Smooth muscle cell of the brain vasculature (primary cell): ENCODE measurements at regions not wholly inside any gene's neighbourhood (a gene's known extent, or its start where the extent isn't known, plus 50 kb on each side); places are given as distances from the start of the nearest gene placed in this dataset.
"Not testable (repeated sequence)": the region's sequence is repeated elsewhere in the genome, so short reads cannot be mapped to it uniquely, and the experiment has no call there.

ENCODE experiments used
- DNase-seq: peaks from one replicate; pipeline ENCODE4 v3.0.0-alpha.2; 2012; ENCODE audit warnings: low read depth, low spot score

DNA sequence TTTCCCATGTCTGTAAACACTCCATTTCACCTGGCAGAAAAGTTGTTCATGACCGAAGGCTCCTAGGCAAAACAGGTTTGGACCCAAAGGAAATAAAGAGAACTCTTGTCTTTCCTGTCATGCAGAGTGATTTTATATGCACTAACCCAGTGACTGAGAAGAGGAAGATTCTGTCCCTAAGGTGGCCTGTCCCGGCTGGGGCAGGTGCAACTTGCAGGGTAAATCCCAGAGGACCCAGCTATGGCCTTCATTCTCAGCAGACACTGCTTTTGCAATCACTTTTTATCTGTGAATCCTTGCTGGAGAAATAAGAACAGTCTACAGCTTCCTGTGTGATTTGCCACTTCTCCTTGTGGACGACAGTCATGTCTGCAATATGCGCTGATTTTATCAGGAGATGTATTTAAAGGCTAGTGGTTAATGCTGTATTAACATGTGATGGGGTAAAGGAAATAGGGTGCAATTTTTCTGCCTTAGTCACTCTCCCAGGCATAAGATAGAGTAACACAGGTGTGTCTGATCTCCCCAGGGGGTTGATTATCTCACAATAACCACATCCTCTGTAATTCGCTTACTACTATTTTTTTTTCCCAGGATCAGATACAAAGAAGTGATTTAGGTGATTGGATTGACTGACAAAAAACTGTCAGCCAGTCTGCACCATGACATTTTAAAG lies 696.8 kb upstream of the SOX9 start:
- no peak for DNase-seq

DNA sequence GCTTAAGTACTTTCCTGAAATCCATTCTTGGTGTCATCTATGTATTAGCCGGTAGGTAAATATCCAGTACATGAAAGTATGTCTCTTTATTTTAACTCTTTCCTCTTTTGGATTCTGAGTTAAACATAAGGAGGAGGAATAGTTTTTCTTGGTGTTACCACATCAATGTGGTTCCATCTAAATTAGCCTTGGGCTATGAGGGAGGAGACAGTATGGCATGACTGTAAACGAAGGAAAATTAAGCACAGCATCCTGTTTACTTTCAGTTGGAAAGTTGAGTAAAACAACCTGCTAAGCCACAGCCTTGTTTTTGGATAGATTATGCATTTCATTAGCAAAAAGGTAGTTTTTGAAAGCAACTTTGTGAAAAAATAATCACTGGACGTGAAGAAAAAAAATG lies 693.0 kb upstream of the SOX9 start:
- no peak for DNase-seq

DNA sequence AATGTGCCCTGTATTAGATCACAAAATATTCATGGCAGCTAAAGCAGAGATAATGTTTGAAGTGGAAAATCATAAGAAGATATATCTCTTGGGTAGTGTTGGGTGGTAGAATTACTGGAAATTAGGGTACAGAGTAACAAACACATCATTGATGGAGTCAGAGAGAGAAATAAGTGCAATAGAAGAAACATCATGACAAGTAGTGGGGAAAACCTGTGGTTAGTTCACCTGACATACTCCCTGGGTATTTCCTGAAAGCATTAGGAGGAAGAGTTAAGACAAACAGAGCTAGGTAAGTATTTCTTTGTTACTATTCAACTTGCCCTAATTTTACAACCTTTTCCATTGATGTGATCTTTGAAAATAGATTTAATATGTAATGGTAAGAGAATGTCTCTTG lies 691.9 kb upstream of the SOX9 start:
- DNase-seq = no peak

DNA sequence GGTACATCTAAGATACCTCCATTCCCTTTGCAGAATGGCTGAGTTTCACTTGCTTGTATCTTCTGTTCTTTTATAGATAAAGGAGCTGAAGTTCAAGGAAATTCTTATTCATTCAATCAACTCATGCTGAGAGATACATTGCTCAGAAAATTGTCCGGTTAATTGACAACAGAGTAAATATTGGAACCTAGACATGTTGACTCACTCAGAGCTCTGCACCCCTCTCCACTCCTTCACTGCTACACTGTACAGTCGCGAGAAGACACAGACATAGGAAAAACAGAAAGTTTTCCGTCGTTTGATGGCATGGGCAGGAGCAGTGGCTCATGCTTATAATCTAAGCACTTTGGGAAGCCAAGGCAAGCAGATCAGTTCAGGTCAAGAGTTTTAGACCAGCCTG lies 690.5 kb upstream of the SOX9 start:
- no peak for DNase-seq

DNA sequence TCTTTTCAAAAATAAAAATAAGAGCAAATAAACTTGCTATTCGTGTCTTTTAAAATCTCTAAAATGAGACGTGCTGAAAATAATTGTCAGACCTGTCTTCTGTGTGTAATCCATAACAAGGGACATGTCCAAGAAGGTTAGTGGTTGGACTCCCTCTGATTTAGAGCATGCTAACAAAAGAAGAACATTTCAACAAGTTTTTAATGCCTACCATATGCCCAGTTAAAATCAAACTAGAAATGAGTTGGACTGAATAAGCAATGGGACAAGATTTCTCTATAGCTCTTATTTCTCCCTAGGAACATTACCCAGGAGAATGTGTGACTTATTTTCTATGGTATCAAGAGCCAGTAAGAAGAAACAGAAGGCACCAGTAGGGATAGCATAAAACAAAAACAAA lies 689.7 kb upstream of the SOX9 start:
- no peak for DNase-seq

DNA sequence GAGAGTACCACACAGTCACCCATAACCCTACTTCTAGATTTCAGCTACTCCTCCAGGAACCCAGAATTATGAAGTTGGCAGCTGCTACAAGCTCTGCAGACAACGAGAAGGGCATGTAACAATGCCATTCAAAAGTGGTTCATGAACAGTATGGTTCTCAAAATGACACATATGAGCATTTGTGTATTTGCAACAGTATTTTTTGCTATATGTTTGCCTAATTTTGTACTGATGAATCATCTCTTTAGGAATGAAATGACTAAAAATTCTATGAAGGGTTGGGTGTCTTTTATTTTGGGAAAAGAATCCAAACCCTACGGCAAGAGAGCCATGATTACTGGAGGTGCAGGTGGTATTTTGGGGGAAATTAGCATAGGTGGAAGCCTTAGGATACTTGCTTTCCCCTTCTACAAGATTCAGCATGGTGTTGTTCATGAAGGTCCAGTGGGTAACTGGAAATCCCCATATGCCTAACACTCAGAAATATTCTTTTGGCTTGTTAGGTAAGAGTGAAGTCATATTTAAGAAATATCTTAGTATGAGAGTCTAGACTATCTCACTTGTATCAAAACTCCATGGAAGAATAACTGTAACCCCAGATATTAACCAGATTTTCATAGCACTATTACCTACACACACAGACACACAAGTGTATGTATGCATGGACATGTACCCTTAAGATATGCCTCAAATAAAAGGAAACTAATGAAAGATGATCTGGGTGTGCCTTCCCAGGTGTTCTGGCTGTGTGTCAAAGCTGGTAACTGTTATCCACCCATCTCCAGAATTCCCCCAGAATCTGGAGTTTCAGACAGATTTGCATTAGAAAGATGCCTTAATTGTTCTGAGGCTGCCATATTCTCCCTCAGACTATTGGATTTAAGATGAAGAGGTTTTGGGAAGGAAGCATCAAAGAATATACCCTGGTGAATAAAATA lies 688.2 kb upstream of the SOX9 start:
- DNase-seq = no peak

DNA sequence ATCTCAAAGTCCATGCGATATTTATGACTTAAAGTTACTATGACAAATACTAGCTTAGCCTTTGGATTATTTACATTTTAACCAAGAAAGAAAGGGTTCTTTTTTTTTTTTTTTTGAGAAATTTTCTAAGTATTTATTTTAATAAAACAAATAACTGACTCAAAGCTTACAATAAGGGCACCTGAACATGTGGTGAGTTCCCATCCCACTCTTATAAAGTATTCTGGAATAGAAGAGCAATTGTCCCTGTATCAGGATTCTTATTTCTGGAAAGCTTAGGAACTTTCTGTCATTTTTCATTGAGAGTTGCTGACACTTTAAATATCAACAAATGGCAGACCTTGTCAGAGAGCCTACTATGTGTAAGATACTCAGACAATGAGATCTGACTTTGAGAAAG lies 686.1 kb upstream of the SOX9 start:
- DNase-seq = no peak

DNA sequence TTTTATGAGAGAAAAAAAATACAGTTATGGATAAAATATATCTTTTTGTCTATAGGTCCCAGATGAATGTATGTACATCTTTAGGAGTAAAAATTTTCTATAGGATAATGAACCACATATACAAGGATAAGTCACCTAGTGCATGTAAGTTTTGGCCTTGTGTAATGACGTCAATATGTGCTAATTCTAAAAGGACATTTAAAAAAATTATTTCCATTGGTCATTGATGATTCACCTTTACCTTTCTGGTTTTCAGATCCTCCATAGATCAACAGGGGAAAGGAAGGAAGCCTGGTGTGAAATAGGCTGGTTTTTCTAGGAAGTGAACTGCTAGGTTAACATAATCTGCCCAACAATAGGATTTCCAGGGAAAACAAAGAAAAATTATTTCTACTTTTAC lies 684.3 kb upstream of the SOX9 start:
- no peak for DNase-seq

DNA sequence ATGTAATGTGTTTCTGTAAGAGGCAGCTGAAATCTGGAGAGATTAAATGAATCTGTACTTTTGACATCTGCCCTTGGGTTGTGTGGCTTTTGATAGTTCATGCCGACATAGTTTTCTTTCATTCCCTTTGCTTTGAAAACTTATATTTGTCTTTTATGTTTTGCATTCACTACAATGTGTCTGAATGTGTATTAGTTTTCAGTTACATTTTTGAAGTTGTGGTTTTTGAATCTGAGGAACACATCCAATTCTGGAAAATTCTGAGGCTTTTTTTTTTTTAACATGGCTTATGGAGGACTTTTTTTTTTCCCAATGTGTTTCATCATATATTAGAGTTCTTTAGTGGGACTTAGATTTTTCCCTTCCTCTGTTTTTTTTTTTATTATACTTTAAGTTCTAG lies 683.7 kb upstream of the SOX9 start:
- DNase-seq = no peak

DNA sequence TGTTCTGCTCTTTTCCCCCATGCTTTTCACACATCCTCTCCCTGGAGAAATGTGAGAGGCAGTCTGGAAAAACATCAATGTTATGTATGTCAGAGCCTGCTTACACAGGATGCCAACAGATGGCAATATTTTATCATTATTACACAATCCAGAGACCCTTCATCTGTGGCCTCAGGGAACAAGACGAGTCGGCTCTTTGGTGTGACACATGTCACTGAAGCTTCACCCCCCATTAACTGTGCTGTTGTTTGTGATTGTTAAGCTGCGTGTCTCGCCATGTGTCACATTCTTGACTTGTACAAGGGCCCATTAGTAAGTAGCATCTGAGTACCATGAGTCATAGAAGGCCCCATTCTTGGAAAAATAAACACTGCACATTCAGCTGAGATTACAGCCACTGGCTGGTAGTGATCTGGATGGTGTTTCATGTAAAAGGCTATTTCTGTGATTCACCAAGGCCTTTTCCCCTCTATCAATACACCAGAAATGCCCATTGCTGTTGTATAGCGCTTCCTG lies 682.1 kb upstream of the SOX9 start:
- peak; percentile 77 for DNase-seq

DNA sequence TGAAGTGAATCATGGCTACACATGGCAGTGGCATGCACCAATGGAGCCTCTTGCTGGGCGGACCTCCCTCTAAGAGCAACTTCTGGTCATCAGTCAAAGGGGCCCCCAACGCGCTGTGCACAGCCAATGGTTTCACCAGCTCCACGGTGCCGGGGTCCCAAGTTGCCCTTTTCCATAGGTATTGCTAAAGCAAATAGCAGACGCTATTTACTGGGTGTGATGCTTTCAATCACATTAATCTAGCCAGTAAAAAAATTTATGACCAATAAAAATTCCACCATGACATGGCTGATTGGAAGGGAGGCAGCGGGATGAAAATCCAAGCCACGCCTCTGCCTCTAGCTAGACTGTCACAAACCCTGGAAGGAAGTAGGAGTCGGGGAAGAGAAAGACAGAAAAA lies 680.3 kb upstream of the SOX9 start:
- DNase-seq = no peak

DNA sequence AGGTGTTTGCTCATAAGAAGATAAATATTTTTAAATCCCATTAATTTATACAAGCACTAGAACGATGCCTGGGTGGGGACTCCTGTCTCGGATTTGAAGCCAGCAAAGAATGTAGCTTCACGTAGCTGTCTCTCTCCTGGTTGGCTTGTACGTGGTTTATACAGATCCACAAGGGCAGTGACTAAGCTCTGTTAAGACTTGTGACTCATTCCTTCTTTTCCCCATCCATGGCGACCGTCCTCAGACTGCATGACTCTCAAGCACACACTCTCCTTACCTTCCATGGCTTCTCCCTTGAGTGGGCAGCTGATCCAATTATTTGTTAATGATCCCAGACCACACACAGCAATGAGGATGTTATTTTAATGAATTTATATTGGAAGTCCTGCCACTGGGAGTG lies 679.7 kb upstream of the SOX9 start:
- no peak for DNase-seq

DNA sequence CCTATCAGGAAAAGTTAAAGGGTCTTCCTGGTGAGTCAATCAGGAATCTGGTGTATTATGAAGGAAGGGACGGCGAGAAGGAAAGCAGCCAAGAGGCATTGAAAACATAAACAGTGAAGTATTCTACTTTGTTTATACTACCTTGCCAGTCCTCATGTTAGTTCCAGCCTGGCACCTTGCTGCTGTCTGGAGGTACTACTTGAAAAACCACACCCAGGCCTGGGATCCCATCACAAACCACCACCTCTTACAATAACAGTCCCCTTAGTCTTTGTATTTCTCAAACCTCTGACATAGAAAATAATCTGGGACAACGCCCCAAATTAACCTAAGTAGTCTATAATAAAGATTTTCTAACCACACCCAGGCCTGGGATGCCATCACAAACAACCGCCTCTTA lies 676.7 kb upstream of the SOX9 start:
- DNase-seq = no peak

DNA sequence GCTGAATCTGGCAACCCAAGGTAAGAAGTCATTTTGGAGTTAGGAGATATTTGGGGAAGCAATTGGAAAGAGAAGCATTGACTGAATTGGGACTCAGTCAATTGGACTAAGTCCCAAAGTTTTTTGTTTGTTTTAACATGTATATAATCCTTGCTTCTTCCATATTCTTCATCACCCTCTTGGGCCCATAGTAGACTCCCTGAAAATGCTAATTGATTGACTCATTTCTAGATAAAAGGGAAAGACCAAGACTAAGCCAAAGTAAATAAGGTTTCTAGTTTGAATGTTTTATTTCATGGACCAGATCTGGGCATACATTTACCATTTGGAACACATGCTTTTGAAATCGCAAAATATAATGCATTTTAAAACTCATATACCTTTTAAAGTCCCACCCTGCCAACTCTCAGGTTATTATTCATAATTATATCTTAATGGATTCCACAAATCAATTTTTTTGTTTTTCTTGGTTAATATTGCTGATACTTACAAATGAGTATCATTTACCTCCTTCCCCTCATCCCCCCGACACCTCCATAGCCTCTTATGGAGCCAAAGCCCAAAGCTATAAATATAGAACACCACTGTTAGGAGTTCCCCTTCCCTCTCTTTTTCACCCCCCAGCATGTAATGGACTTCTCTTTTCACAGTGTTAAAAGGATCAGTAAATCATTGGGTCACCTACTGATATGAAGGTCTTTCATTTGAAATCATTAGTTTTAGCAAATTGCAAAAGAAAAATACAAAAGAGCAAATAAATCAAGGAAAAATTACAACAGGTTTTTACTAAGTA lies 674.0 kb upstream of the SOX9 start:
- DNase-seq = no peak

DNA sequence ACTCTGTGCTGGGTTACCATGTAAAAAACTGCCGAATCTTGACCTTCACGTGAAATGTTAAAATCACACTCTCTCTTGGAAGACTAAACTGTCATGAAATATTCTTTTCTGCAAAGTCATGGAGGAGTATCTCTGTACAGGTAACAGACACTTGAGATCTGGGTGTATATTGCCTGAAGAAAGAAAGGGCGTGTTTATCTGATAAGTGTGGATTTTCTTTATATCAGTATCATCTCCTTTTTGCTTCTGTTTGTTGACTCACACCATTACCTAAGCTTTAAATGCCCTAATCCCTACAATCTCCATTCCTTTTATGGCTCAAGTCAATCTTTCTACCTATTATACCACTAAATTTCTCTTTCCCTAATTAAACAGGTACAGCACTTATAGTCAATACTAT lies 673.2 kb upstream of the SOX9 start:
- no peak for DNase-seq

DNA sequence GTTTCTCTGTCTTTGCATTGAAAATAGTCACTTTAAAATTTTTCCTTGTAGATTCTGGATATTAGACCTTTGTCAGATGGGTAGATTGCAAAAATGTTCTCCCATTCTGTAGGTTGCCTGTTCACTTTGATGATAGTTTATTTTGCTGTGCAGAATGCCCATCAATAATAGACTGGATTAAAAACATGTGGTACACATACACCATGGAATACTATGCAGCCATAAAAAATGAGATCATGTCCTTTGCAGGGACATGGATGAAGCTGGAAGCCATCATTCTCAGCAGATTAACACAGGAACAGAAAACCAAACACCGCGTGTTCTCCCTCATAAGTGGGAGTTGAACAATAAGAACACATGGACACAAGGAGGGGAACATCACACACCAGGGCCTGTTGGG lies 670.2 kb upstream of the SOX9 start:
- DNase-seq = not testable (repeated sequence)

DNA sequence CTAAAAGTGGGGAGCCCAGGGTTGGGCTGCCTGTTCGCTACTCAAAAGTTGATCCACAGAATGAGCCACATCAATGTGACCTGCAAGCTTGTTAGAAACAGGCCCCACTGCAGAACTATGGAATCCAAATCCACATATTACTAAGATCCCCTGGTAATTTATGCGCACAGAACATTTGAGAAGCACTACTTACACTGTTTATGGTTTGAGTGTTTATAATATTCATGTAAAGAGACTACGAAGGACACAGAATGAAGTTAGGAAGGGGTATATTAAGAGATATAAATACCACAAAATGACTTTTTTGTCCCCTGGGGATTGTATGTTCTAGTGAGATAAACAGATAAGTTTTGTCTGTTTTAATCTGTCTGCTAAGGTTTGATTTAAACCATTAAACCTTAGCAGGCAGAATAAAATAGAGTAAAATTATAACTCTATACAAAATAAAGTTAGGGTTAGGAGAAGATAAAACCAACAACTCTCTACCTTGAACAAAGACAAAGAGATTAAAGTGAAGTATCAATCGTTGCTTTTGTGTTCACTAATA lies 666.9 kb upstream of the SOX9 start:
- no peak for DNase-seq

DNA sequence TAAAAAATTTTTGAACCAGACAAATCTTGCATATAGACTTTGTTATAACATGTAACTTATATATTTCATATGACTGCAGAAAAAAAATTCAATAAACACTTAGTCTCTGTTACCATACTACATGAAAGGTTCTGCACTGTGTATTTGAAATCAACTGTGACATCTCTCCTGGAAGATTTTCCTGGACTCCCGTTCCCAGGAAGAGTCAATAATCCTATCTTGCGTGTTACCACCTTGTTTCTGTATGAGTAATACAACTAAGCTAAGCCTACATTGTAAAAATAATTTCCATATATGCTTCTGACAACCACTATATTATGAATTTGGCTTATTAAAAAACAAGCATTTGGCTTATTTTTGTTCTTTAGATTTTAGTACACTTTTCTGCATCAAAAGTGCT lies 665.6 kb upstream of the SOX9 start:
- no peak for DNase-seq

DNA sequence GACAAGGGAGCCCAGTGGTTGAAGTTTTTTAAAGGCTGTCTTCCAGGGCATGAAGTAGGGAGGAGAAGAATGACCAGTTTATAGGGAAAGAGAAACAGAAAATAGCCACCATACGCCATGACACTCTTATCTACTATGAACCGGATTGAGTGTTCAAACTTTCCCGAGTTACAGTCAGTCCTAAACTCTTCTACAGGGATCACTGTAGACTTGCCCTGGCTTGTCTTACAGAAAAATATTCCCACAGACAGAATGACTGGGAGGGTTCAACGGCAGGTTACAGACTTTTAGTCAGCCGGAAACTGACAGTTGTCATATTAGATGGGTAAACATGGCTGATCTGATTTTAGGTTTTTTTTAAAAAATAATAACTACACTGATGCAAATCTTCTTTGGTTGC lies 662.5 kb upstream of the SOX9 start:
- no peak for DNase-seq

DNA sequence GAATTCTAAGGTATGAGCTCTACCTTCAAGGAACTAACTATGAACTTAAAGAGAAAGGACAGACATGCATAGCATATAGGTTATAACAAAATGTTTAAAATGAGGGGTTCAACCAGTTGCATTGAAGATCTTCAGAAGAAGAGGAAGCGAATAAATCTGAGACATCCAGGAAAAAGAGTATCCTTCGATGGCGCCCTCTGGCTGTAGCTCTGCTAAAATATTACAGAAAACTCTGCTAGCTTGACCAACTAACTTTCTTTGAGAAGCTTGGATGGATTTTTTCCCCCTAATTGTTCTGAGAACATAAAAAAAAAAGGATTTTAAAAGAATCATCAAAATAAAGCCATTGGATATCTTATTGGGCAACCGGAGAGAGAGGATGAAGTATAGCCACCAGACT lies 659.9 kb upstream of the SOX9 start:
- DNase-seq = no peak

DNA sequence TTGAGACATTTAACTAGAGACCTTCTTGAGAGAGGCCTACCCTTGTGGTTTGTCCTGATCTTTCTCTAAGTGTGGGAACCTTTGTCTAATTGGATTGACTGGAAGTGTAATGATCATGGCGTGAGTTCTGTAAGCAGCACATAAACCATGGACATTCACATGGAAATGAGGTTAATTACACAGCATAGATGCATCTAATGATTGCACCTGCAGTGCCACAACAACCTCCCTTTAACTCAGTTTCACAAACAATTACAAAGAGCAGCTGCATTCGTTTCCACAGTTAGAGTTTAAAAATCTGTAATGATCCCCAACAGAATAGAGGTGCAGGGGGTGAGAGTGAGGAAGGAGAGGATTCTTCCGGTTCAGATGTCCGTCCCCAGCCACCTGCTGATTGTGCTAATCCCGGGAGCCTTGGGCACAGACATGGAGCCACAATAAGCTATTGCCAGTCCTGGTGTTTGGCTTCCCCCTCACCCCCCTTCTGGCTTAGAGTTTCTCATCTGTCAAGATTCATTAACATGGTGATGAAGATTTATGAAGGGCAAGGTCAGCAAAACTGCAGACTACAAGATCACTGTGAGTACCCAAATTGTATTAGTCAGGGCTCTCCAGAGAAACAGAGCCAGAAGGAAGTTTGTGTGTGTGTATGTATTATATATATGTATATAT lies 659.2 kb upstream of the SOX9 start:
- DNase-seq = no peak
